NOMO-1 treated with dmso at 0.1 percent for 144 hours (cell line): ENCODE measurements at regions not wholly inside any gene's neighbourhood (a gene's known extent, or its start where the extent isn't known, plus 50 kb on each side); places are given as distances from the start of the nearest gene placed in this dataset.

Experiments
- DNase-seq: peaks from one replicate; lab custom pipeline; 2025; ENCODE audit not compliant: unreplicated experiment; lab: John Stamatoyannopoulos, UW

DNA sequence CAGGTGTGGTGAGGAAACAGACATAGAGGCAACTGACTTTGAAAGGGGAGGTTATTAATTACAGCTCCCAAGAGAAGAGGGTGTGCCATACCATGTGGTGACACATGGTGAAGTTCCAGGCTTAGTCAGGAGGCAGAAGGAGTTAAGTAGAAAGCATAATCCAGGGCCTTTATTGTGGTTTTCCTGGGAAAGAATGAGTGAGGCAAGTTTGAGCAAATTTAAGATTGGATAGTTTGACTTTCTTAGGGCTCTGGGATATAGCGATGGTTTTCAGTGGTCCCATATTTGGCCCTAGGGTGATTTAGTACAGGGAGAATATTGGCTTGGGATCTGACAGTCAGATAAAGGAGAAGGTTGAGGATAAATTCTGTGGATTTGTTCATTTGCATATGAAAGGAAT lies 495.9 kb upstream of the FSTL5 start:
- no peak for DNase-seq

DNA sequence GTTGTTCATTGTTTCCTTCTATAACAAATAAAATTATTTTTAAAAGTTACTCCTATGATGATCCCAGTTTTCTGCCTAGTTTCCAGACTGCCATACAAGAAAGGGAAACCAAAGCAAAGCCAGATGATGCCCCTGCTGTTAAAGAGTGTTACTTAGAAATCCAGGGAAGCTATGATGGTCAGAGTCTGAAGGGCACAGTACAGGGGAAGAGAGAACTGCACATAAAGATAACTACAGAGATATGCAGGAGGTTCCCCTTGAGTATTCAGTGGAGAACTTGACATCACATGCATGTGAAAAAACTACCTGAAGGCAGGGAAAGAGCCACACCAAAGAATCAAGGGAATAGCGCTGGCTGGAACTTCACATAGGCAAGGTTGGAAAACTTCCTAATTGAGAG lies 494.2 kb upstream of the FSTL5 start:
- no peak for DNase-seq

DNA sequence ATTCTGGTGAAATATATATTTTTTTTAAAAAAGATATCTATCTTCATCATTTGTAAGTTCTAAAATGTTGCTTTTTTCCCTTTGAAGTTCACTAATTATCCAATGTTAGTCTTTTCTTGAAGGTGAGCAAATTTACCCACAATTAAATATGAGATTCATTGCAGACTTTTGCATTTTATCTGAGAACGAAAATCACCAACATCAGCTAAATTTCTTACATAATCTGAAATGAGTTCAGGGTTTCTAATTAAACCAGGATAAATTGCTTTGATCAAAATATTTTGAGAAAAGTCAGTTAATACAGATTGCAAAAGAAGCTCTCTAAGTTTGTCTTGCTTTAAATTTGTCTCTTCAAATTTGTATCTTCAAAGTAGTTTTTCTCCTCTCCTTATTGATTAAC lies 486.4 kb upstream of the FSTL5 start:
- no peak for DNase-seq

DNA sequence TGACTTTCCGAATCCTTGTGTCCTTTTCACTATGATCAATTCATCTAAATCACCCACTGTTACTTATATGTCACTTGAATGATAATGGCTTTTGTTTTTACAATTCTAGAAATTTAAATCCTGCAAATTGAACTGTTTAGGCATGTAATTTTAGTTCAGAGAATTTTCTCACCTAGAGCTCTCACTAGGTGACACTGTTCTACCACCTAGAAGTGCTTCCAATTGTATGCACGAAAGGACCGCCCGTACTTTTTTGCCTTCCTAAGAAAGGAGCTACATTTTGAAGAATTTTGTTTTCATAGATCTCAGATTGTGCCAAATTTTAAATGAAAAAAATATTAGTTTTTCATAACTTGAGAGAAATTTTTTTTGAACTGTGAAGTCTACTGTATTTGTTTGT lies 481.6 kb upstream of the FSTL5 start:
- DNase-seq, result no peak

DNA sequence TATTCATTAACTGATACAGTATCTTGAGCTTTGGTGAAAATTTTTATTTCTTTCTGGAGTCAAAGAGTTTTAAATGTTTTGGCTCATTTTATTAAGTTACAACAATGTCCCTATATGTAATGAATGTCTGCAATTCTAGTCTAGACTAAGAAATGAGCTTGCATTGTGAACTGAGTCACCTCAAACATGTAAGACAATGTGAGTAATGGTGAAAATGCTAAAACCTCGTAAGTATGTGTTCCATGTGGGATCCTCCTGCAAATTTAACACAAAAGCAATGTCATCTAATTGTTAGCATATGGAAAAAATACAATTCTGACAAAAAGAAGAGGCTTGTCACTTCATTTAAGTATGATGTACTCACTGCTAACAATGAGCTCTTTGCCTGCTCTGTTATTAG lies 480.5 kb upstream of the FSTL5 start:
- no peak for DNase-seq

DNA sequence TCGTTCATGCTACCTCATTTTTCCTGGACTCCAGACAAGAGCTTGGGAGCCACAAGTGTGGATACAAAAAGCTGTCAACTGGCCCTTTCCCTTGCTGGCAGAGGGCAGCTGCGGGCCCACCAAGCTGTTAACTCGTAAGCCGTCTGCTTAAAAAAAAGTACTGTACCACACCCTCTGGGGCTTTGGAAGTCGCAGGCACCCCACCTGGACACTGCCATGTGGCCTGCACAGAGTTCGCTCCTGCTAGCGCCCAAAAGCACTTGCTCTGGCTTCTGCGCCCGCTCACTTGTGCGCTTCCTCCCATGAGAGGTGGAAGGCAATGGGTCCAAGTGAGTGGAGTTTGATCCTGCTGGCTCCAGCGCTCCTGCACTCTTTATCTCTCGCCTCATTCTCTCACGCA lies 476.4 kb upstream of the FSTL5 start:
- DNase-seq, result no peak

DNA sequence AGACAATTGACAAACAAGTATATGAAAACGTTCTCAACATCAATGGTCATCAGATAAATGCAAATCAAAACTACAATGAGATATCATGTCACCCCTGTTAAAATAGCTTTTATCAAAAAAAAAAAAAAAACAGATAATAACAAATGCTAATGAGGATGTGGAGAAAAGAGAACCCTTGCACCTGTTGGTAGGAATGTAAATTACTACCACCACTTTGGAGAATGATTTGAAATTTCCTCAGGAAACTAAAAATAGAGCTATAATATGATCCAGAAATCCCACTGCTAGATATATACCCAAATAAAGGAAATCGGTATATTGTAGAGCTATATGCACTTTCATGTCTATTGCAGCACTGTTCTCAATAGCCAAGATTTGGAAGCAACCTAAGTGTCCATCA lies 470.6 kb upstream of the FSTL5 start:
- DNase-seq, result no peak

DNA sequence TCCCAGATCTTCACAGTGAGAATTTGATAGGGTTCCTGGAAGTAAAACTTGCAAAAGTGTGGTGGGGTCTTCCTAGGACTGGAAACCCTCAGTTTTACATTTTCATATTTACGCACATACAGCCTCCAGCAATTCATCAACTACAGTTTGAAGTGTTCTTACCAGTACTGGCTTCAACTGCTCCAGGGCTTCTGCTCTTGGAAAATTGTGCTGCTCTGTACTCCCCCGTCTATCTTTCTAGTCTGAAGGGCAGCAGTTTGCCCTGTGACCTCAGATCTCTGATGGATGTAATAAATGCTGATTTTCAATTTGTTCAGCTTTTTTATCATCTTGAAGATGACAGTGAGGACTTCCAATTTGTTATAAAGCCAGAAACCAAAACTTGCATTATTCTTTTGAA lies 458.9 kb upstream of the FSTL5 start:
- no peak for DNase-seq

DNA sequence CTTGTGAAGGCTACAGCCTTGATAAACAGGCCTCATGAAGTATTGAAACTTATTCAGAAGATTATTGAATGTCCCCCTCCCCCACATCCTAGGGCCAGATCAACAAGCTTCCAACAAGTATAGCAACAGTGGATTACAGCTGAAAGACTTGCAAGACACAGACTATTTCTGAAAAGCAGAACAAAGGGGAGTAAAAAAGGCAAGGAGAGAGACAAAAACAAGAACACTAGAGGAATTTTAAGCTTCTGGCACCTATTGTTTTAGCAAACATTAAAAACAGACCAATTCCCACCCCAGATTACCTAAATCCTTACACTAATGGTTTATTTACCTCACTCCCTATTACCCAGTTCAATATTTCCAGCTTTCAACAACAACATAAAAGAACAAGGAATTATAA lies 446.3 kb upstream of the FSTL5 start:
- no peak for DNase-seq

DNA sequence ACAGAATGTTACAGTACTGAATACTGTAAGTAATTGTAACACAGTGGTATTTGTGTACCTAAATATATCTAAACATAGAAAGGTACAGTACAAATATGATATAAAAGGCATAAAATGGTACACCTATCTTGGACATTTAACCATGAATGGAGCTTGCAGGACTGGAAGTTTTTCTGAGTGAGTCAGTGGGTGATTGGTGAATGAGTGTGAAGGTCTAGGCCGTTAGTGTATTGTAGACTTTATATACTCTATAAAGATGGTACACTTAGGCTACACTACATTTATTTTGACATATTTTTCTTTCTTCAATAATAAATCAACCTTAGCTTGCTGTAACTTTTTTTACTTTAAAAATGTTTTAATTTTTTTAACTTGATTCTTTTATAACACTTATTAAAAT lies 422.5 kb upstream of the FSTL5 start:
- no peak for DNase-seq

DNA sequence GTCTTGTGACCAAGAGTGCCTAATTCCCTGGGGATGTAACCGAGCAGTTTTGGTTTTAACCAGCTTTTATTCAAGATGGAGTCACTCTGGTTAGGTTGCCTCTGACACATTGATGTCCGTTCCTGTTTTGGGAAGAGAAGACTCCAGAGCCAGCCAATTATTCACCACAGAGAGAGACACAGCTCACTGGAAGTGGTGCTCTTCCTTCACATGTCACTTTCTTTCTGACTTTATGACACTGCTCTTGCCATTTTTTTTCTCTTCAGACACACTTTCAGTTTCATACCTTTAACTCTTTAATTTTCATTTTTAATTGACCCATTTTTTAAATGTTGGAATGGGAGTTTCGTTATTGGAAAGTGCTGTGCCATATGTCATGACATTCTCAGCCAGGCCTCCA lies 418.4 kb upstream of the FSTL5 start:
- no peak for DNase-seq

DNA sequence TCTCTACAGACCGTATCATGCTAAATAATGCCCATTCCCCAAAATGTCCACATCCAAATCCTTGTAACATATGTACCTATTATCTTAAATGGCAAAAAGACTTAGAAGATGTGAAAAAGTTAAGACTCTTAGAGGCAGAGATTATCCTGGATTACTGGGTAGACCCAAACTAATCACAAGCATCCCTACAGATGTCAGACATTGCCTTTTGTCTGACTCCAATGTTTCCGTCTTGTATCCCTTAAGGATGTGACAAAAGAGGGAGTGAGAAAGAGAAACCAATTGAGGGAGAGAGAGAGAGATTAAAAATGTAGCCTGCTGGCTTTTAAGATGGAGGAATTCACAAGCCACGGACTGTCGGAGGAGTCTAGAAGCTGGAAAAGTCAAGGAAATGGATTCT lies 401.9 kb upstream of the FSTL5 start:
- no peak for DNase-seq

DNA sequence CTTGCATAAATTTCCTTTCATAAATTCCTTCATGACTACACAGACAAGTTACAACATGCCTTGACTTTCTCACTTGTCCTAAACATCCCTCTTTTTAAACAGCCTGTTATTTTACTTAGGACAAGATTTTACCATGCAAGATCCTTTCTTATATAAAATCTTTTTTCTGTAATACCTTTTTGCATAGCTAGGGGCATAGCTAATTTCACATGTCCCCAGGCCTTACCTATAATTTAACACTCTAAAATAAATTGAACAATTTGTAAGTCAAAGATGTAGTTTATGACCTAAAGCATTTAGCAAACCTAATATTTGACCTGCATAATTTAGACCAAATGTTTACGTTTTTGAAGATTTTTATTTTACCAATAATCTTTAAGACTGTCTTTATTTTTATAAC lies 396.3 kb upstream of the FSTL5 start:
- DNase-seq, result no peak

DNA sequence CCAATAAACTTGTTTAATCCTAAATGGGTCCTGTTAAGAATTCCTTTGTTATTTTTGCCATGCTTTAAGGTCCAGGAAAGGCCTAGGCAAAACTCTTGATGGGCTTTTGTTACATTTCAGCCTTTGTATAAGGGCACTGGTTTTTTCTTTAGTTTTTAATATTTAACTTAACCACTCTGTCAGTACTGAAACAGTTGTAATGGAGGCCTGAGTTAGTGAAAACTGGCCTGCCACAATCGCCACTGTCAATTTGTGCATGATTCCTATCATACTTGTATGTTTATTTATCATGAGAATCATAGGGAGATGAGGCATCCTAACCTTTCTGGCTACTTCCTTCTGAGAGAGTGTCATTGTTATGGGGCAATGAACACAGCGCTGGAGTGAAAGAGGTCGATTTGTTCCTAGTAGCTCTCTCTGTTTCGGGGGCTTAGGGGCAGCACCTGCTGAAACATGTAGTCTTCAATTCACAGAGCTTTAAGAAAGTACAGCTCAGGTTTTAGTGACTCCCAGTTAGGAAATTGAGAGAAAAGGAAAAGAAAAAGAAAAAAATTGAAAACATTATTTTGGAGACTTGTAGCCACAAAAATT lies 393.8 kb upstream of the FSTL5 start:
- no peak for DNase-seq

DNA sequence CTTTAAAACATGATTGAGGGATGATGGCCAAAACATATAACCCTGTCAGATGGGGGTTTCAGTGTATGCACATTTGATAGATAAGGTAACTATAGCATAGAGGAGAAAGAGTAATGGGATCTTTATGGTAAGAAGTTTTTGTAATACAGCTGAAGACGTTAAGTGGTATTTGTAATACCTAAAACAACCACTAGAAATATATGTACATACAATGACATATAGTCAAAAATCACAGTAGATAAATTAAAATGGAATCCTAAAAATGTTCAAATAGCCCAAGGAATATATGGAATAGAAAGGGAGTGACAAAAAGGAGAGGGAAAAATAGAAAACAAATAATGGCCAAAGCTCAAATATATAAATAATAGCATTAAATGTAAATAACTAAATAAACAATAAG lies 371.3 kb upstream of the FSTL5 start:
- DNase-seq, result no peak

DNA sequence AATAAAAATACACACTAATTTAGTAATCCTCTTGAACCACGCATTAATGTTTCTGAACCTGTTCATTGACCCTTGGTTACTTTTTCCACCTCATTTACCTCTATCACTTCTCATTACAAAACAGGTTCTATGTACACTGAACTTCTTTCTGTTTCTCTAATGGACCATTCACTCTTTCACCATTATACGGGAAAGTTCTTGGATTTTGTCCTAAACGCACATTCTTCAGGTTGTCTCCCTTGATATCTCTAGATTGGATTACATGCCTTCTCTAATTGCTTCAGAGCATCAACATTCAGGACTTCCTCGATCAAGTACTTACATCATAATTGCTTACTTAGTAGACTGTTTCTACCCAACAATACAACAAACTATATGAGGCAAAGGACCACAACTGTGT lies 359.4 kb upstream of the FSTL5 start:
- no peak for DNase-seq

DNA sequence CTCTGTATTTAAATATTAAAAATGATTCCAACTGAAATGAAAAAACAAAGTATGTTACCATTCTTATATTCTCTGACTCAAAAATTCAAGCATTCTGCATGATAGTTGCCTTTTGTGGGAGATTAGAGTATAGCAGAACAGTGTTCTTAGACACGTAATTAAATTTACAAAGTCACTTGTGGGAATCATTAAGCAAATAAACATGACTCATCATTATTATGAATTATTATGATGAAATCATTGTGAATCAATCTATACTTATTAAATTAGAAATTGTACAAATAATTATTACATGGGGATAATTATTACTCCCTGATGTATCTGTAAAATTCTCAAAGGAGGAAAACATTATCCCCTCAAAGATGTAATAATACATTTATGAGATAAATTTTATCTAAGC lies 358.9 kb upstream of the FSTL5 start:
- no peak for DNase-seq

DNA sequence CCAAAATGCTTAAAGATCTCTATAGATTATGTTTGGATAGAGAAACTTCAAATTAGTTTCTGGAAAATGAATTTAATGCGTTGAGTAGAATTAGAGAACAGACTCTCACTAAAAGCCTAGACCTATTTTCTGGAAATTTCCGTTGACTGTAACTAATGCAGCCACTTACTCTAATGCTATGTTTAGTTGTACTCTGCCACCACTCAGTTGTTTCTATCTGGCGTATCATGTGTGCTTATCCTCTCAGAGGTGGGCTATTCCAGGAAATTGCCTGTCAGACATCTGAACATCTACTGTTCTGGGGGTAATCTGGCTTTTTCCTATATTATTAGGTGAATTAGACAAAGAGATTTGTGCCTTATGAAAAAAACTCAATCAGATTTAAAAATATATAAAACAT lies 347.1 kb upstream of the FSTL5 start:
- DNase-seq, result no peak

DNA sequence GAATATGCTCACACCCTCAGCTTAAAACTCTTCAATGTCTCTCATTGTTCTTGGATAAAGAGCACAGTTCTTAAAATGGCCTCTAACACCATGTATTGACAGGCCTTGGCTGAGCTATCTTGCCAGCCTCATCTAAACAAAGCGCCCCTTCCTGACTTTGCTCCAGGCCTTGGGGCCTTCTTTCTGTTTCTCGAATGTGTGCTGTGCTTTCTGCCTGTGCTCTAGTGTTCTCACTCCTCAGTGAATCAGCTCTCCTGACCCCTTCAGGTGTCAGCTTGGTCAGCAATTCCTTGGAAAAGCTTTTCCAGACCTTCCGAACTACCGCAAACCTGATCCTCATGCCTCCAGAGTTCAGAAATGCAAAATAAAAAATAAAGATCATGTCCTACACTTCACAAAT lies 346.3 kb upstream of the FSTL5 start:
- no peak for DNase-seq

DNA sequence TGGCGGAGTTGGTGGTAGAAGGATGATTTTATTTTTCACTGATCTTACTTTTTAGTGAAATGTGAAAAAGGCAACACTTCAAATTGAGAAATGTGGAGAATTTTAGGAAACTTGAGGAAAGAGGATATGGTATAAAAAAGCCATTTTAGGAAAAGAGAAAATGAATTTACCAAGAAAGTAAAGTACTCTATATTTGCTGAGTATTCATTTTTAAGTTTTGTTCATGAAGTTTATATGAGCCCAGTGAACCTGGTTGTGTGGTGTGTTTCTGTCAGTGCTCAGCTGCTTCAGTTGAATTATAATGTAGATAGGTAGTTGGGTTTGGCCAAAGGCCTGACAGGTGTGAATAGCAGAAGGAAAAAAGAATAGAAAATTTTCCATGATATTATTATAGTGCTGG lies 345.5 kb upstream of the FSTL5 start:
- DNase-seq, result no peak

DNA sequence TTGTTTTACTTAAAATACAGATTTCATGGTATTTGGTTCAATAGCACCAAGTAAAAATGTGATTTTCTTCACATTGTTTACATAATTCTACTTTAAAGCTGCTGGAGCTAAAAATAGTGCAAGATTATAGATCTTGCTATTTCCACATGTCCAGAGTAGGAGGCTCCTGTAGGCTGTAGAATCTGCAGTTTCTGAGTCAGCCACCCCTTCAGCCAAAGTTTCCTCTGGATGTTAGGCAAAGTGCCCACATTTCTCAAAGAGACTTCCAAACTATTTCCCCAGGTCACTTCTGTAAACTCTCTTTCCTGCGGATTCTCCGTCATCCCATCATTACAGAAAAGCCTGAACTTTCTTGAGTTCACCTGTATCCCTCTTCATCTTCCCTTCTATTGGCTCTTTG lies 342.5 kb upstream of the FSTL5 start:
- no peak for DNase-seq

DNA sequence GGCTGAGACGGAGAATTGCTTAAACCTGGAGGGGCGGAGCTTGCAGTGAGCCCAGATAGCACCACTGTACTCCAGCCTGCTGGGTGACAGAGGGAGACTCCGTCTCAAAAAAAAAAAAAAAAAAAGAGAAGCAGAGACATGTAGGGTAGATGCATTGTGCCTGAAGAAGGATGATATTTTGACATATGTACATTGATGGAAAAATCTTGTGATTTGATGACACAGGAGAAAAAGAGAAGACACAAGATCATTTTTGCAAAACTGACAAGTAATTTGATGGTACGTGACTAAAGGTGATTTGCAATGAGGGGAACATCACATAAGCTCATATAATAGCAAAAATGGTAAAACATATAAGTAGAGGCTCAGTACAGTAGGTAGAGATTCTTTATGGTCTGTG lies 340.1 kb upstream of the FSTL5 start:
- no peak for DNase-seq

DNA sequence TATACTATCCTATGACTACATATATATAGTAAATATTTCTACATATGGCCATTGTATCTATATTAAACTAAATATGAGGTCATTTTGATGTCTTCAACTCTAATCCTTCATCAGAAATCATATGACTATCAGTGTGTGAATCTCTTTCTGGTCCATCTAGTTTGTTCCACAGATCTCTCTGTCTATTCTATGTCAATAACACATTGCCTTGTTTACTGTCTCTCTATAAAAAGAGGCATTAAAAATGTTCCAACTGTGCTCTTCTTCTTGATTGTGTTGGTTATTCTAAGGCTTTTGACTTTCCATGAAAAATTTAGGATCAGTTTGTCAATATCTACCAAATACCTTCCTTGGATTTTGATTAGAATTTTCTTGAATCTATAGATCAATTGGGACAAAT lies 338.3 kb upstream of the FSTL5 start:
- DNase-seq, result no peak

DNA sequence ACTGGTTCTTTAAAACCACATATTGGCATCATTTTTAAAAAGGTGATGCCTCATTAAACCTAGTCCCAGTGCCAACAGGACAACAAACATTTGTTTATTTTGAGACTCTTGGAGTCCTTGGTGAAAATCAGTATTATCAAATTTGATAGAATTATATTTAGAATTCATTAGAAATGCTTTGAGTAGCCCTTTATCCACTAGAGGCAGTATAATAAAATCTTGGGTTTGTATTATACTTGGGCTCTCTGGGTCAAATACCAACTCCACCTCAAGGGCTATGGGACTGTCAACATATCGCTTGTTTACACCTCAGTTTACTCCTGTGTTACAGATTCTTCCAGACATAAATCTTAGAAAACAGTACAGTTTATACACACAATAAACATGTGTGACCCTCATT lies 335.7 kb upstream of the FSTL5 start:
- DNase-seq, result no peak
